HepG2 (cell line): ENCODE measurements at regions not wholly inside any gene's neighbourhood (a gene's known extent, or its start where the extent isn't known, plus 50 kb on each side); places are given as distances from the start of the nearest gene placed in this dataset.

Experiments used
- ATAC-seq: fragments of 200-7000 bp; cut with Tn5 transposase; 3 replicates; pipeline ENCODE4 v1.9.1; 2020; ENCODE audit warnings: mild to moderate bottlenecking, moderate library complexity
- BruUV-seq: library from RNA; stranded (reverse); fragments of 400-500 nt; replicated peaks from 2 replicates; lab custom pipeline; 2021; lab: Mats Ljungman, UMichigan
- CTCF ChIA-PET: fragments of 300-600 bp; formaldehyde crosslinking; extraction: SDS; loops from one replicate; lab custom pipeline; 2021; ENCODE audit warnings: low total read pairs, inconsistent platforms, low intra/inter-chr PET ratio; lab: Yijun Ruan, JAX
- POLR2A ChIA-PET: fragments of 350-600 bp; sonication (Branson Sonifier 250); formaldehyde crosslinking; loops from one replicate; lab custom pipeline; 2020; ENCODE audit warnings: antibody characterized with exemption, inconsistent platforms; lab: Yijun Ruan, JAX
- DNase-seq: peaks from one replicate; pipeline ENCODE4 v3.0.0-alpha.2; 2015; ENCODE audit warnings: low spot score
- FAIRE-seq: peaks from 3 replicates; lab custom pipeline; 2011; peaks lifted over from hg19 to GRCh38; lab: Jason Lieb, UNC
- H2AFZ ChIP-seq: one replicate; pipeline ENCODE4 v1.6.1; 2011; ENCODE audit warnings: low read length, inconsistent platforms
- H3K27ac ChIP-seq: fragments of 300-600 bp; 3 replicates; pipeline ENCODE4 v1.8.0; 2011; ENCODE audit warnings: mixed run types, mild to moderate bottlenecking, mixed read lengths, low read length, inconsistent platforms; ENCODE audit not compliant: insufficient read depth; ENCODE audit errors: extremely low read length
- H3K27me3 ChIP-seq, 2 experiments: fragments of 200-600 bp in 1 of 2; 2 replicates in 1 of 2; 3 replicates in 1 of 2; pipeline versions ENCODE4 v1.6.0 to v1.8.0; 2011; ENCODE audit warnings: low read length in 2 of 2, mild to moderate bottlenecking in 2 of 2, moderate library complexity in 2 of 2, inconsistent platforms in 1 of 2; ENCODE audit not compliant: insufficient read depth in 2 of 2, control insufficient read depth in 1 of 2
- H3K36me3 ChIP-seq, 2 experiments: fragments of 200-600 bp in 1 of 2; replicated peaks in 1 of 2; 2 replicates in 1 of 2; 3 replicates in 1 of 2; pipeline versions ENCODE4 v1.5.1 to v1.8.0; 2011; ENCODE audit warnings: low read length in 2 of 2, inconsistent platforms in 1 of 2; ENCODE audit not compliant: insufficient read depth in 2 of 2, control insufficient read depth in 1 of 2
- H3K4me1 ChIP-seq: 2 replicates; pipeline ENCODE4 v1.5.1; 2012; ENCODE audit warnings: low read length, inconsistent platforms; ENCODE audit not compliant: insufficient read depth
- H3K4me2 ChIP-seq: 2 replicates; pipeline ENCODE4 v1.6.0; 2011; ENCODE audit warnings: low read depth, low read length, inconsistent platforms
- H3K4me3 ChIP-seq, 3 experiments: fragments of 200-600 bp in 1 of 3; sonication (generic), shearing (Covaris generic) in 1 of 3; replicated peaks in 1 of 3; 2 replicates each; pipeline ENCODE4 v1.5.1; 2011 to 2016; ENCODE audit warnings: low read length in 3 of 3, inconsistent platforms in 2 of 3, low read depth in 2 of 3, mild to moderate bottlenecking in 2 of 3, control low read depth in 1 of 3, mixed read lengths in 1 of 3; ENCODE audit not compliant: insufficient read depth in 1 of 3
- H3K79me2 ChIP-seq: one replicate; pipeline ENCODE4 v1.6.1; 2011; ENCODE audit warnings: low read length, inconsistent platforms; ENCODE audit not compliant: insufficient read depth
- H3K9ac ChIP-seq: 2 replicates; pipeline ENCODE4 v1.6.0; 2011; ENCODE audit warnings: mild to moderate bottlenecking, low read depth, low read length, inconsistent platforms; ENCODE audit not compliant: insufficient read depth
- H3K9me3 ChIP-seq: 2 replicates; pipeline ENCODE4 v1.5.1; 2012; ENCODE audit warnings: mild to moderate bottlenecking, low read length
- H4K20me1 ChIP-seq: 2 replicates; pipeline ENCODE4 v1.6.0; 2011; ENCODE audit warnings: inconsistent platforms, mild to moderate bottlenecking, low read length, moderate library complexity; ENCODE audit not compliant: insufficient read depth
- AGO2 ChIP-seq: fragments of 200-400 bp; formaldehyde crosslinking; optimal IDR thresholded peaks from 2 replicates; pipeline ENCODE3; 2017; ENCODE audit warnings: mild to moderate bottlenecking, low read depth, low read length, moderate library complexity
- AKAP8 ChIP-seq: sonication (generic); formaldehyde crosslinking; IDR thresholded peaks from 2 replicates; pipeline ENCODE4 v1.5.1; 2020; ENCODE audit warnings: mild to moderate bottlenecking, missing genetic modification reagents
- ARID2 ChIP-seq: sonication (generic); formaldehyde crosslinking; IDR thresholded peaks from 2 replicates; pipeline ENCODE4 v1.8.1; 2022; ENCODE audit warnings: mild to moderate bottlenecking, missing genetic modification reagents, borderline replicate concordance
- ATF7-NPFF ChIP-seq: sonication (generic); formaldehyde crosslinking; IDR thresholded peaks from 2 replicates; pipeline ENCODE4 v1.8.1; 2023; ENCODE audit warnings: mild to moderate bottlenecking, low read depth, missing genetic modification reagents, moderate library complexity
- CEBPG ChIP-seq: IDR thresholded peaks from 2 replicates; pipeline ENCODE4 v1.6.1; 2016
- ELF1 ChIP-seq: sonication (generic); formaldehyde crosslinking; IDR thresholded peaks from 2 replicates; pipeline ENCODE4 v1.4.0; 2020; ENCODE audit warnings: missing genetic modification reagents
- FOXK2 ChIP-seq: fragments of 450-650 bp; IDR thresholded peaks from 2 replicates; pipeline ENCODE4 v1.6.1; 2016
- HMG20A ChIP-seq: IDR thresholded peaks from 2 replicates; pipeline ENCODE4 v1.6.1; 2016; ENCODE audit warnings: borderline replicate concordance
- LCORL ChIP-seq, 2 experiments: fragments of 450-650 bp in 1 of 2; sonication (generic) in 1 of 2; formaldehyde crosslinking in 1 of 2; IDR thresholded peaks; 2 replicates each; pipeline versions ENCODE4 v1.5.0 to v1.6.1; 2017 to 2020; ENCODE audit warnings: antibody characterized with exemption in 1 of 2, missing genetic modification reagents in 1 of 2
- MBNL3 ChIP-seq: fragments of 250-450 bp; sonication (Bioruptor Pico); conservative IDR thresholded peaks from 2 replicates; pipeline ENCODE4 v1.8.0; 2022; ENCODE audit warnings: mild to moderate bottlenecking, inconsistent platforms
- NKX3-1 ChIP-seq: sonication (generic); formaldehyde crosslinking; IDR thresholded peaks from 2 replicates; pipeline ENCODE4 v1.5.0; 2020; ENCODE audit warnings: missing genetic modification reagents
- SIX1 ChIP-seq: sonication (generic); formaldehyde crosslinking; IDR thresholded peaks from 2 replicates; pipeline ENCODE4 v1.4.0; 2020; ENCODE audit warnings: missing genetic modification reagents, borderline replicate concordance
- SP140L ChIP-seq: sonication (generic); formaldehyde crosslinking; IDR thresholded peaks from 2 replicates; pipeline ENCODE4 v1.4.0; 2020; ENCODE audit warnings: missing genetic modification reagents, borderline replicate concordance
- ZFAT ChIP-seq: sonication (generic); formaldehyde crosslinking; conservative IDR thresholded peaks from 2 replicates; pipeline ENCODE4 v1.8.1; 2023; ENCODE audit warnings: missing genetic modification reagents, inconsistent platforms
- ZNF124 ChIP-seq: sonication (generic); formaldehyde crosslinking; IDR thresholded peaks from 2 replicates; pipeline ENCODE4 v1.4.0; 2020; ENCODE audit warnings: missing genetic modification reagents
- ZNF224 ChIP-seq: sonication (generic); formaldehyde crosslinking; IDR thresholded peaks from 2 replicates; pipeline ENCODE4 v1.5.0; 2020; ENCODE audit warnings: mild to moderate bottlenecking, missing genetic modification reagents
- ZNF333 ChIP-seq: sonication (generic); formaldehyde crosslinking; IDR thresholded peaks from 2 replicates; pipeline ENCODE4 v1.4.0; 2020; ENCODE audit warnings: mild to moderate bottlenecking, missing genetic modification reagents, borderline replicate concordance
- ZNF501 ChIP-seq: sonication (generic); formaldehyde crosslinking; IDR thresholded peaks from 2 replicates; pipeline ENCODE4 v1.5.1; 2020; ENCODE audit warnings: mild to moderate bottlenecking, moderate library complexity, missing genetic modification reagents
- ZNF549 ChIP-seq: sonication (generic); formaldehyde crosslinking; IDR thresholded peaks from 2 replicates; pipeline ENCODE4 v1.5.0; 2020; ENCODE audit warnings: missing genetic modification reagents
- ZNF597 ChIP-seq: sonication (generic); formaldehyde crosslinking; IDR thresholded peaks from 2 replicates; pipeline ENCODE4 v1.5.0; 2020; ENCODE audit warnings: missing genetic modification reagents
- ZNF615 ChIP-seq: sonication (generic); formaldehyde crosslinking; IDR thresholded peaks from 2 replicates; pipeline ENCODE4 v1.5.0; 2020; ENCODE audit warnings: mild to moderate bottlenecking, missing genetic modification reagents, borderline replicate concordance
- ZNF781 ChIP-seq: sonication (generic); formaldehyde crosslinking; IDR thresholded peaks from 2 replicates; pipeline ENCODE4 v1.5.1; 2020; ENCODE audit warnings: borderline replicate concordance, mild to moderate bottlenecking, missing genetic modification reagents; ENCODE audit errors: not compliant biosample characterization
- WGBS: methylation state at CpG from one replicate; pipeline ENCODE4 v1.1.6; 2017; ENCODE audit warnings: low lambda C conversion rate; 5-methylcytosine and 5-hydroxymethylcytosine counted together
- in situ Hi-C: cut with HindIII; loops from 2 replicates; pipeline ENCODE4 v1.10.0; 2017; ENCODE audit warnings: low pct_unique_long_range_greater_than_20kb; ENCODE audit not compliant: extremely low pct_ligation_motif_present
- intact Hi-C: fragments of 100-400 bp; cut with micrococcal nuclease; formaldehyde crosslinking; loops from one replicate; pipeline ENCODE4 v1.10.0; 2022; ENCODE audit not compliant: unreplicated experiment

GRCh38 chr4:26227601-26228229 is 93.1 kb upstream of the RBPJ start:
- H3K9me3 ChIP-seq = no peaks in the 10 kb centered on the region
- H3K27ac ChIP-seq = no peak overlapping the region
- H3K4me3 ChIP-seq = no peak overlapping the region
- BruUV-seq = no TSS peak
- FAIRE-seq = no peak
- no peaks in the 10 kb centered on the region for H3K36me3 ChIP-seq
- no peak overlapping the region for H3K4me2 ChIP-seq
- ChIA-PET POLR2A (no interaction called here), CTCF (no interaction called here)
- in situ Hi-C loops = no loop called here
- no peaks in the 10 kb centered on the region for H3K4me1 ChIP-seq
- no peak overlapping the region for H3K9ac ChIP-seq
- 69% methylated on average over 12 of the region's 15 CpGs for WGBS
- TF ChIP-seq ZNF224 (no peak), AGO2 (no peak), ZNF781 (CRISPR knock-in tag) (no peak), SIX1 (CRISPR knock-in tag) (no peak), ZNF333 (CRISPR knock-in tag) (no peak), ELF1 (CRISPR knock-in tag) (no peak), ZNF124 (no peak)
- no peaks in the 10 kb centered on the region; a peak in 1 of 5 replicates for H3K27me3 ChIP-seq
- intact Hi-C loops = no loop called here
- no peaks in the 10 kb centered on the region for H4K20me1 ChIP-seq
- H2AFZ ChIP-seq = no peak overlapping the region
- no peak for ATAC-seq
- H3K79me2 ChIP-seq = no peaks in the 10 kb centered on the region
- DNase-seq = no peak

- intact Hi-C loops (no loop called here), in situ Hi-C loops (no loop called here)
- H4K20me1 ChIP-seq = no peaks in the 10 kb centered on the region
- ATAC-seq (no peak), DNase-seq (no peak), FAIRE-seq (no peak)
- no peaks in the 10 kb centered on the region for H3K9me3 ChIP-seq
- no peaks in the 10 kb centered on the region for H3K4me1 ChIP-seq
- no peak overlapping the region for H3K27ac ChIP-seq
- no peak overlapping the region for H2AFZ ChIP-seq
- ChIA-PET POLR2A (no interaction called here), CTCF (no interaction called here)
- BruUV-seq = no TSS peak
- H3K36me3 ChIP-seq = no peaks in the 10 kb centered on the region
- H3K27me3 ChIP-seq = no peaks in the 10 kb centered on the region; a peak in 1 of 5 replicates
- WGBS = 30% methylated on average over 2 of the region's 2 CpGs
- no peak overlapping the region for H3K9ac ChIP-seq
- H3K79me2 ChIP-seq = no peaks in the 10 kb centered on the region
- H3K4me2 ChIP-seq = no peak overlapping the region
- H3K4me3 ChIP-seq = no peak overlapping the region
- TF ChIP-seq FOXK2 (no peak), ZNF549 (CRISPR knock-in tag) (no peak), MBNL3 (CRISPR knock-in tag) (no peak), HMG20A (no peak), LCORL (IDR thresholded peaks at IDR 0.05) (no peak), LCORL (CRISPR knock-in tag; IDR thresholded peaks at IDR 0.05) (no peak), SP140L (CRISPR knock-in tag) (no peak), AKAP8 (CRISPR knock-in tag) (no peak), NKX3-1 (CRISPR knock-in tag) (no peak), CEBPG (CRISPR knock-in tag) (no peak), ZNF615 (CRISPR knock-in tag) (no peak), ARID2 (no peak), ATF7-NPFF (CRISPR knock-in tag) (no peak), ZNF501 (CRISPR knock-in tag) (no peak), ZFAT (CRISPR knock-in tag) (no peak), ZNF597 (CRISPR knock-in tag) (no peak)
Measured at GRCh38 chr4:26228883-26229282, 91.9 kb upstream of the RBPJ start.
